ENCODE measurements at regions not wholly inside any gene's neighbourhood (a gene's known extent, or its start where the extent isn't known, plus 50 kb on each side); places are given as distances from the start of the nearest gene placed in this dataset.

- TF ChIP-seq CTCF (conservative IDR thresholded peaks at IDR 0.05; ENCODE audit: low read length), result no peak
- no peak overlapping the region for H3K4me3 ChIP-seq (ENCODE audit: low read length)
- no peak for DNase-seq (ENCODE audit: low read depth)
These were observed 581.5 kb upstream of the TMEM132C start for GRCh38 chr12:127685491-127685890.

GRCh38 chr12:127685931-127686330, 581.0 kb upstream of the TMEM132C start:
- H3K4me3 ChIP-seq (ENCODE audit: low read length), result no peak overlapping the region
- peak; percentile 25 for DNase-seq (ENCODE audit: low read depth)
- TF ChIP-seq CTCF (conservative IDR thresholded peaks at IDR 0.05; ENCODE audit: low read length), result no peak

GRCh38 chr12:127687181-127687580, 579.8 kb upstream of the TMEM132C start:
- TF ChIP-seq CTCF (conservative IDR thresholded peaks at IDR 0.05; ENCODE audit: low read length), result no peak
- no peak overlapping the region for H3K4me3 ChIP-seq (ENCODE audit: low read length)
- DNase-seq (ENCODE audit: low read depth), result no peak

GRCh38 chr12:127688906-127689428, 578.0 kb upstream of the TMEM132C start:
- DNase-seq (ENCODE audit: low read depth), result no peak
- H3K4me3 ChIP-seq (ENCODE audit: low read length), result no peak overlapping the region
- no peak for TF ChIP-seq CTCF (conservative IDR thresholded peaks at IDR 0.05; ENCODE audit: low read length)

- peak; percentile 35 for TF ChIP-seq CTCF (conservative IDR thresholded peaks at IDR 0.05; ENCODE audit: low read length)
- H3K4me3 ChIP-seq (ENCODE audit: low read length), result no peak overlapping the region
- no peak for DNase-seq (ENCODE audit: low read depth)
These were observed 576.8 kb upstream of the TMEM132C start for GRCh38 chr12:127690161-127690560.

GRCh38 chr12:127696963-127697362, 570.0 kb upstream of the TMEM132C start:
- no peak for TF ChIP-seq CTCF (conservative IDR thresholded peaks at IDR 0.05; ENCODE audit: low read length)
- no peak for DNase-seq (ENCODE audit: low read depth)
- H3K4me3 ChIP-seq (ENCODE audit: low read length), result no peak overlapping the region

GRCh38 chr12:127703026-127703425, 563.9 kb upstream of the TMEM132C start:
- no peak overlapping the region for H3K4me3 ChIP-seq (ENCODE audit: low read length)
- TF ChIP-seq CTCF (conservative IDR thresholded peaks at IDR 0.05; ENCODE audit: low read length), result no peak
- no peak for DNase-seq (ENCODE audit: low read depth)

All from AG10803 (cell line).